GM19351 (cell line): ENCODE measurements at regions not wholly inside any gene's neighbourhood (a gene's known extent, or its start where the extent isn't known, plus 50 kb on each side); places are given as distances from the start of the nearest gene placed in this dataset.

Experiments used
- ATAC-seq: cut with Tn5 transposase; IDR thresholded peaks from one replicate; pipeline ENCODE4 v1.9.1; 2021; ENCODE audit warnings: mild to moderate bottlenecking, moderate library complexity; ENCODE audit not compliant: unreplicated experiment

- no peak for ATAC-seq
Measured at GRCh38 chr4:125434136-125434535, 119.4 kb downstream of the FAT4 start.

- no peak for ATAC-seq
Measured at GRCh38 chr4:125440814-125441213, 126.1 kb downstream of the FAT4 start.

GRCh38 chr4:125444166-125444565 lies 129.4 kb downstream of the FAT4 start:
- ATAC-seq, result no peak

DNA sequence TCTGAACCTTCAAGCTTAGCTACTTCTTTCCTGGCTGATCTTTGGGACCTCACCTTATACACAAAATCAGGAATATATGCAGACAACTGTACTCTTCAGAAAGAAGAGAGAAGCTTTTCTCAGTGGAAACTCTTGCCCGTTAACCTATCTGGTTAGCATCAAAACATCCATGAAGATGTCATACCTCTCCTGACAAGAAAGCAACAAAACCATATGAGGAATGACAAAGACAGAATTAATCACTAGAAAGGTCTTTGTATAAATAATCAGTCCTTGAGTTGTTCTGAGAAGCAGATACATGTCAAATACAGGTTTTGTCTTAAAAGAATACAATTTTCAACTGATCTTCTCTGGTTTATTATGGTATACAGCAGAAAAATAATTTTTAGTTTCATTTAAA lies 130.8 kb downstream of the FAT4 start:
- no peak for ATAC-seq

- ATAC-seq, result no peak
Measured at GRCh38 chr4:125447551-125448290, 133.0 kb downstream of the FAT4 start.

GRCh38 chr4:125456075-125456474 lies 141.3 kb downstream of the FAT4 start:
- ATAC-seq, result no peak

GRCh38 chr4:125459531-125459930 lies 144.8 kb downstream of the FAT4 start:
- ATAC-seq, result no peak

GRCh38 chr4:125461676-125462363 lies 147.1 kb downstream of the FAT4 start:
- ATAC-seq, result no peak

DNA sequence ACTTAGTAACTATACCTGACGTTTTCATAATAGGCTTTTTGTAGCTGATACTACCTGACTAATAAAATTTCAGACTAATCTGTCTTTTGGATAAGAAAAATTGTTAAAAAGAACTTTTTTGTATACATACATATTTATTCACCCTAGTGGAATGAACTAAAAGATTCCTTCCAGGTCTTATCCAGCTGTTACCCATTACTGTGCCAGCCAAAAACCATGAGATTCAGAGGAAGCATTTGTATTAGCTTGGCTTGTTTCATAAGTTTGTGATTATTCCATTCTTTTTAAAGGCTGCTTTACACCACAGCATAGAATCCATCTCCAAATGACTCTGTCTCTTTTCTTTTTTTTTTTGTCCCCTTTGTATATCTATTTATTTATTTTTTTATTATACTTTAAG lies 149.4 kb downstream of the FAT4 start:
- no peak for ATAC-seq

GRCh38 chr4:125481334-125482045 lies 166.7 kb downstream of the FAT4 start:
- ATAC-seq, result no peak

GRCh38 chr4:125482822-125483221 lies 168.1 kb downstream of the FAT4 start:
- no peak for ATAC-seq

- ATAC-seq, result no peak
Measured at GRCh38 chr4:125483278-125483677, 168.5 kb downstream of the FAT4 start.

- no peak for ATAC-seq
Measured at GRCh38 chr4:125484912-125485311, 170.2 kb downstream of the FAT4 start.

DNA sequence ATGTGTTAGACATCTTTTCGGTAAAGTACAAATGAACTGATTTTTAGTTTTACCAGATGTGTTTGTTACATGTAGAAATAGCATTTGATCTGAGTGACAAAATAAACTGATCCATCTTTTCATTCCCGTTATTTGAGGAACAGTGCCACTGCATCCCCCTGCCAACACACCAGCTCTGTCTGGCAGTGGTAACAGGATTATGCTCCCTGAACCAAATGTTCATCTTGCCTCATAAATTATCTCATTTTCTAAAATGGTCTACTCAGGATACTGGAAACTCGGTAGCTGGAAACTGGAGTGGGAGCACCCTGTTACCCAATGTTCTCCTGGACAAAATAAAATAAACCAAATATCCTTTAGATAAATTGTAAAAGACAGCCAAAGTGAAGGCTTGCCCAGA lies 171.6 kb downstream of the FAT4 start:
- ATAC-seq, result no peak

GRCh38 chr4:125489952-125490690 lies 175.4 kb downstream of the FAT4 start:
- ATAC-seq, result no peak

DNA sequence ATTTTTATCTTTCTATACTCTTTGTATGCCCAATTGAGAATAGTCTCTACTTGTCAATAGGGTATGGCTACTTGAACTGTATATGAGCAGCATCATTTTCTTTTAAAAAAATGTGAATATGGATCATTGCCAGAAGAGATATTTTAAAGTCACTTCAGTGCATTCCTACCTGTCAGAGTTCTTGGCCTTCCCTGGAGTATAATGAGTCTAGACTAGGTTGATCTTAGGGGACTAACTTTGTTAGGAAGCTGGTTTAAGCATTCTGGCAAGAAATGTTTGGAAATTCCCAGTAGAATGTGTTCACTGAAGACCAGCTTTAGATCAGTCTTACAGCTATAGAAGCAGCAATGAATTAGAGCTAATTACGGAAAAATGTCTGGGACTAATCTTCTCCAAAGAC lies 178.2 kb downstream of the FAT4 start:
- no peak for ATAC-seq

- ATAC-seq, result no peak
Measured at GRCh38 chr4:125497861-125498260, 183.1 kb downstream of the FAT4 start.

DNA sequence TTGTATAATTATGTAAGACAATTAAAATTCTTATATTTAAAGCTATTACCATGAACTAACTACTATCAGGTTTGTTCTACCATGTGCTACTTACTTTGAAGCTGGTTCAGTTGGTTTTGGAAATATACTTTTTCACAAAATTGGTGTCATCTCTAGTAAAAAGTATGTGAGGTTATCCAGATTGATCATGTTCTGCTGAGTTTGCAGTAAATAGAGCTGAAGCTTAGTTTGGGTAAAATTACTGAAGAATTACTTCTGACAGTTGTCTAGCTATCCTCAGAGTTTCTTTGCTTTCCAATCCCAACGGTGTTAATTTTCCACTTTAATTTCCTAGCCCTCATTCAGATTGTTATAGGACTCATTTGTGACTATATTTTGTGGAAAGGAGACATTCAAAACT lies 184.2 kb downstream of the FAT4 start:
- ATAC-seq, result no peak

- ATAC-seq, result no peak
Measured at GRCh38 chr4:125501090-125501489, 186.3 kb downstream of the FAT4 start.

GRCh38 chr4:125501568-125501967 lies 186.8 kb downstream of the FAT4 start:
- no peak for ATAC-seq

GRCh38 chr4:125505621-125506020 lies 190.9 kb downstream of the FAT4 start:
- no peak for ATAC-seq
